Ovary (tissue), 3 donors: ENCODE measurements at regions not wholly inside any gene's neighbourhood (a gene's known extent, or its start where the extent isn't known, plus 50 kb on each side); places are given as distances from the start of the nearest gene placed in this dataset.

ENCODE experiments used
- POLR2A ChIP-seq: fragments of 450-650 bp; IDR thresholded peaks from one replicate; pipeline ENCODE4 v1.6.1; 2017; ENCODE audit warnings: antibody characterized with exemption, mild to moderate bottlenecking, moderate library complexity
- TF ChIP-seq, protein P1 (sequence below), 3 donors: fragments of 450-650 bp in 2 of 3; fragments of 200-600 bp in 1 of 3; IDR thresholded peaks; one replicate each; pipeline versions ENCODE4 v1.5.1 to v1.8.0; 2016 to 2022; ENCODE audit warnings: antibody characterized with exemption in 3 of 3, mild to moderate bottlenecking in 1 of 3
- donor health status: DM: no; HTN: no; CAD: no.

DNA sequence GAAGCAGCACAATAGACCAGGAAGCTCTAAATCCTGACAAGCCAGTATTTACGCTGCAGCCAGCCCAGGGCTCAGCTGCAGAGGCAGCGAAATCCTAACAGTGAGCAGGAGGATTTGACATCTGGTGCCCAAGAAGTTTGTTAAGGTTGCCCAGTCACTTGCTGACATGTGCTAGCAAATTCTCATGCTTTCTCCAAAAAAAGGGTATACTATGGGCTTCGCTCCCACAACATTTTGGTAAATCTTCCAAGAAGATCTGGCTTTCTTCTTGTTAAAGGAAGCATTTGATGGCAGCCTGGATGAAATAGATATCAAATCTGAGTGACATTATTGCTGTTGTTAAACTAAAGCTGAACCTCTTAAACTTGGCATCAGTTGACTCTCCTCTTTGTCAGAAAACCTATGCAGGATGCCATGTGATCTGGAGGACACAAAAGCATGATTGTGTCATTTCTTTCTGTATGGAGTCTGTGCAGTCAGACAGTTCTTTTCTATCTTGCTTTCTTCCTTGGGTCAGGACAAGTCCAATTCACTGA lies 949.7 kb upstream of the RBFOX1 start:
- no peak for TF ChIP-seq POLR2A
- TF ChIP-seq, protein P1, sequence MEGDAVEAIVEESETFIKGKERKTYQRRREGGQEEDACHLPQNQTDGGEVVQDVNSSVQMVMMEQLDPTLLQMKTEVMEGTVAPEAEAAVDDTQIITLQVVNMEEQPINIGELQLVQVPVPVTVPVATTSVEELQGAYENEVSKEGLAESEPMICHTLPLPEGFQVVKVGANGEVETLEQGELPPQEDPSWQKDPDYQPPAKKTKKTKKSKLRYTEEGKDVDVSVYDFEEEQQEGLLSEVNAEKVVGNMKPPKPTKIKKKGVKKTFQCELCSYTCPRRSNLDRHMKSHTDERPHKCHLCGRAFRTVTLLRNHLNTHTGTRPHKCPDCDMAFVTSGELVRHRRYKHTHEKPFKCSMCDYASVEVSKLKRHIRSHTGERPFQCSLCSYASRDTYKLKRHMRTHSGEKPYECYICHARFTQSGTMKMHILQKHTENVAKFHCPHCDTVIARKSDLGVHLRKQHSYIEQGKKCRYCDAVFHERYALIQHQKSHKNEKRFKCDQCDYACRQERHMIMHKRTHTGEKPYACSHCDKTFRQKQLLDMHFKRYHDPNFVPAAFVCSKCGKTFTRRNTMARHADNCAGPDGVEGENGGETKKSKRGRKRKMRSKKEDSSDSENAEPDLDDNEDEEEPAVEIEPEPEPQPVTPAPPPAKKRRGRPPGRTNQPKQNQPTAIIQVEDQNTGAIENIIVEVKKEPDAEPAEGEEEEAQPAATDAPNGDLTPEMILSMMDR (IDR thresholded peaks at IDR 0.05): no peak
